SIG-M5 (cell line): ENCODE measurements at regions not wholly inside any gene's neighbourhood (a gene's known extent, or its start where the extent isn't known, plus 50 kb on each side); places are given as distances from the start of the nearest gene placed in this dataset.

Source experiments
- DNase-seq: peaks from one replicate; lab custom pipeline; 2025; lab: John Stamatoyannopoulos, UW

- no peak for DNase-seq
These were observed 51.3 kb upstream of the CADM1 start for GRCh38 chr11:115555336-115556090.
